HG02938 (cell line): ENCODE measurements at regions not wholly inside any gene's neighbourhood (a gene's known extent, or its start where the extent isn't known, plus 50 kb on each side); places are given as distances from the start of the nearest gene placed in this dataset.

Source experiments
- ATAC-seq: cut with Tn5 transposase; IDR thresholded peaks from one replicate; pipeline ENCODE4 v1.9.1; 2021; ENCODE audit warnings: mild to moderate bottlenecking, moderate library complexity; ENCODE audit not compliant: unreplicated experiment

DNA sequence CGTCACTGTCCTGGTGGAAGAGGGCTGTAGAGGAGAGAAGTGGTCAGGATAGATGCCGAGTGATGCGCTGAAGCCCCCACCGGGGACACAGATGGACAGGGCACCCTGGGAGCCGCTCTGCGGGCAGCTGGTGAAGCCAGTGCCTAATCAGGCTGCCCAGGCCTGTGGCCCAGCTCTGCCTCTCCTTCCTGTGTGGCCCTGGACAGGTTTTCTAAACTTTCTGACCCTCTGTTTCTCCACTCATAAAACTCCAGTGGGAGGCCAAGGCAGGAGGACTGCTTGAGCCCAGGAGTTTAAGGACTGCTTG lies 86.1 kb downstream of the C5orf15 start:
- ATAC-seq, result no peak

DNA sequence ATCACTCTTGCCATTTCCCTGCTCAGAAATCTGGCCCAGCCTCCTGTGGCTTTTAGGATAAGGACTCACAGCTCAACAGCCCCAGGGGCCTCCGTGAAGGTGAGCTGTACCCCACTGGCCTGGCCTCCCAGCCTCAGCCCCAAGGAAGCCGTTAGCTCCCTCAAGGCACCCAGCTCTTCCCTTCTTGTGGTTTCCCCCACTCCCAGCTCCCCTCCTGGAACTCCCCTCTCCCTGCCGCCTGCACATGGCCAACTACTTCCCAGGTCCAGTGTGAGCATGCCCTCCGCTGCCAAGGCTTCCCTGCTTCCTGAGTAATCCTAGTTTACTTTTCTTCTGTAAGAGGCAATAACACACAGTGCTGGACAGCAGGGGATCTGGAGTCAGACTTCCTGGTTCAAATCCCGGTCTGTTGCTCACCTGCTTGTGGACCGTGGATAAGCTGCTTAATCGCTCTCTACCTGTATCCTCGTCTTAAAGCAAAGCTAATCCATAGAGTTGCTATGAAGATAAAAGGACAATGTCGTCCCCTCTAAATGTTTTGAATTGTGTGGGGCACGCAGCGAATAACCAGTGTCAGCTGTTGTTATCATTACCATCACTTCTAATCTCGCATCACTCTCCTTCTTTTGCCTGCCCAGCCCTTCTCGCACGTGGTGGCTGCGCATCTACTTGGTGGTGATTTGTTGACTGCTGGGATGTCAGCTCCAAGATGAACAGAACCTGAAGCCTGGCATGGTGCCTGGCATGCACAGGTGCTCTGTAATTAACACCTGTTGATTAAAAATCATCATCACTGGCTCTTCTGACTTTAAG lies 86.6 kb downstream of the C5orf15 start:
- ATAC-seq, result no peak

DNA sequence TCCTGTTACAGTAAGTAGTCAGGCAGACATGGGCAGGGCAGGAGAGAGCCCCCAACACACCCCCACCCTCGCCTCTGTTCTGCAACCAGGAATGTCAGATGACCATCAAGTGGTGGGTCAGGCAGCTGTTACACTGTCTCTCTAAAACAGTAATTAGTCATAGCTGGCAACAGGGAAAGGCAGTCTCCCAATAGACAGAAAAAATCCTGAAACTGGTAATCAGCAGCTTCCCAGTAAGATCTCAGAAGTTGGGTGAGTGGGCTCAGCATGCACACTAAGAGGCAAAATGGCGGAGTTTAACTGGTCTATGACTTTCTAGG lies 90.2 kb downstream of the C5orf15 start:
- no peak for ATAC-seq

DNA sequence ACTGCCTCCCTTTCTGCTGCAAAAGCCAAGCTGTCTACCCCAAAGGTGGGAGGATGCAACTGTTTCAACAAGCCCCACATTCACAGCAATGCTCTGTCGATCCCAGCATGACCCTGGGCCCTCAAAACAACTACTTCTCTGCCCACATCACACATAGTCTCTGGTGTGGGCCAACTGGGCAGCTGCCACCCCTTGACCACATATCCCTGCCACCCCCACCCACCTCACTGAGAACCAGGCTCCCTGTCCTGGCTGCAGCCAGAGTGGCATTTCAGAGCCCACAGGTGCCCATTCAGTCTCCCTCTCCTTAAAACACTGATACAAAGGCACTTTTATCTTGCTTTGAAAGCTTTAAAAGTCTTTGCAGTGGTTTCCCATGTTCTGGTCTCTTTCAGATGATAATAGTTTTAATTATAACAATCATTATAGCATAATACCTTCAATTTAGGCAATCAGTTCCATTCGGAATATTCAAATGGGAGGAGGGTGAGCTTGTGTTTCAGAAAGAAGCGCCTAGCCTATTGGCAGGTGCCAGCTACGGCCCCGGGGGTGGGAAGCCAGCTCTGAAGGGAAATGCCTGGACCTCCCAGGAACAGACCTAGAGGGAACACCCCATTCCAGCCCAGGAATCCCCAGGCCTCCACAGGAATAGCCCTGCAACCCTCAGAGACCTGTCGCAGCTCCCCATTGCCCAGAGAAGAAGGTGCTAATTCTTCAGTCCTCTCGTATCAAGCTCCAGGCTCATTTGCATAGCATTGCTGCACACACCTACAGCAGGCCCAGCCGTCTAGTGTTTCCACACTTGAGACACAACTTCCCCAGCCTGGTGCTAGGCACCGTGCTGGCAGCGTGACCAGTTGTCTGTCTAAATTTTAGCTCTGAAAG lies 90.8 kb downstream of the C5orf15 start:
- ATAC-seq, result no peak

DNA sequence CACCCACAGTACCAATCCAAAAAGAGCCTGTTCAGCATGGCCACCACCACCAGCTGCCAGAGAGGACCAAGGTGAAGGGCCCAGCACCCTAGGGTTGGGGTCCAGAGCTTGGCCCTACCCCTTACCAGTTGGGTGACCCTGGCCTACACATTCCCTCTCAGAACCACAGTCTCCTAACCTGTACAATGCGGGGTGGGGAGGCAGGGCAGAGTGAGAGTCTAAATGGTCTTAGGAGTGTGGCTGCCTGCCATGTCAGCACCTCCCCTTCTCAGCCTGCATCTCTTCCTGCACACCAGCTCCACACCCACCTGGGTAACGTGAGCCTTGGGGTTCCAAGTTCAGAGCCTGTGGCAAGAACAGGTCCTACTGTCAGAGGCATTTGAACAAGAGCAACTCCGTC lies 92.2 kb downstream of the C5orf15 start:
- no peak for ATAC-seq

DNA sequence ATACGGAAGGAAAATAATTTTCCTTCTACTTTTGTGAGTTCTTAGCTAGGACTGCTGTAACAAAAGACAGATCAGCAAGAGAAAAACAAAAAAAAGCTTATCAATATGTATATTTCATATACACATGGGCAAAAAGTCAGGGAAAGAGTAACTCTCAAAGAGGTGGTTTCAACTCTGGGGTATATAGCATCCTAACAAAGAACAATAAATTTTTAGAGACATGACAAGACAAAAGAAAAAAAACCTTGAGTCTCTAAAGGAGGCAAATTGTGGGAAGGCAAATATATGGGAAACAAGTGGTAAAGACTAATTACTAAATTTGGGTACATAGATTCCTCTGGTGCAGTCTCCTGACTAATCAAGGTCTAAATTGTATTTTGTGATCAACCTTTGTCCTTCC lies 93.2 kb downstream of the C5orf15 start:
- ATAC-seq, result no peak

DNA sequence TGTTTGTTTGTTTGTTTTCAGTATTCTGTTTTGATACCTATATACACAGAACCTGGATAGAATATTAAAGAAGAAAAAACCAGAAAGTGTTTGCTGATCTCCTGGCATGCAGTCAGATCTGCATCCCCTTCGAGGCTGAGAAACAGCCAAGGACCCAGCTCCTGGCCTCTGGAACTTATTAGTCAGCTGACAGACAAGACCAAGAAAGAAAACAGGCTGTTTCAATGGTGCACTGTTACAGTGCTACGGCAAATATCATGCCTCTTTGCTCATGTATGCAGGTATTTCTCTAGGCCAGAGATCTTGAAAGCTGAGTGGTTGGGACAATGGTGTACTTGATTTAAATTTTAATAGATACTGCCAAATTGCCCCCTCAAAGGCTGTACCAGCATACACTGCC lies 95.0 kb downstream of the C5orf15 start:
- no peak for ATAC-seq

DNA sequence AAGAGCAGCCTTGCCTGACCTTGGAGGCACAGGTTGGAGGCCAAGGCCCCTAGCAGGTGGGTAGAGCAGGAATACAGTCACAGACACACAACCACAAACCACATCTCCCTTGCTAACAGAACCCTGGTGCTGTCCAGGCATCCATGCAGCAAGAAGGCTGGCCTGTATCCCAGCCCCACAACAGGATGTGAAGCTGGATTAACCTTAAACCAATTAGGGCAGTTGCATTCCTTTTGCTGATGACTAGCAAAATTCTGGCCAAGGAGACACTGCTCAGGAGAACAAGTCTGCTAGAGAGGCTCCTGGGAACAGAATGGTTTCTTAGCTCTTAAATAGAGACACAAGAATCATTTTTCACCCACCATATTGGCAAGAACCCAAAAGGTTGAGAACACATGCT lies 97.8 kb downstream of the C5orf15 start:
- ATAC-seq, result no peak

DNA sequence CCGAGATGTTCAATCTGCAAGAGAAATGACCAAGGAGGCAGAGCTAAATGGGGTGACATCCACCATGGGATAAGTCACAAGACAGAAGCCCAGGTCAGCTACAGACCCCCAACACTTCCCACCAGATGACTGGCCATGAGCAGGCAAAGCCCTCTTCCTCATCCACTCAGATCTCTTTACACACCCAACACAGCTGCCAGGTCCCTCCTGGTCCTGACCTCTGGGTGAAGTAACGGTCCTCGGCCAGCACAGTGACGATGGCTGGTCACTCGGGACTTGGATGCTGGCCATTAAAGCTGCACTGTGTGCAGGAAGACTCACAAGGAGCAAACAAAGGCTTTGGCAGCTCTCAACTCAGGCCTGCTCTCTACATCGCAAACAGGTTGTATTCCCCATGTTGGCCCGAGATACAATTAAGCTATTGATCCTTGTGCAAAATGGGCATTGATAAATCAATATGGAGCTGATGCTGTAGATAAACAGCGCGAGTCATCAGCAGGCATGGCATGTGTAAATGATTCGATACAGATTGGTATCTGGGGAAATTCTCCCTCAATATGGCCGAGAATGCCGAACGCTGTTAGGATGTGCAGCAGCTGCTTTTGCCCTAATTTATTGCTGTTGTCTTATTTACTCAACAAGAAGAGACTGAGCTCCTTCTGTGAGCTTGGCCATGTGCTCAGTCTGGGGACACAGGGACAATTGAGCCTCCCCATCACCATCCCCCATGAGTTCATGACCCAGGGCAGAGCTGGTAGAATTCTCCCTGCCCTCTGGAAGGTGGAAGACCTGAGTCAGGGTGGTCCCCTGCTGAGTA lies 98.7 kb downstream of the C5orf15 start:
- no peak for ATAC-seq

DNA sequence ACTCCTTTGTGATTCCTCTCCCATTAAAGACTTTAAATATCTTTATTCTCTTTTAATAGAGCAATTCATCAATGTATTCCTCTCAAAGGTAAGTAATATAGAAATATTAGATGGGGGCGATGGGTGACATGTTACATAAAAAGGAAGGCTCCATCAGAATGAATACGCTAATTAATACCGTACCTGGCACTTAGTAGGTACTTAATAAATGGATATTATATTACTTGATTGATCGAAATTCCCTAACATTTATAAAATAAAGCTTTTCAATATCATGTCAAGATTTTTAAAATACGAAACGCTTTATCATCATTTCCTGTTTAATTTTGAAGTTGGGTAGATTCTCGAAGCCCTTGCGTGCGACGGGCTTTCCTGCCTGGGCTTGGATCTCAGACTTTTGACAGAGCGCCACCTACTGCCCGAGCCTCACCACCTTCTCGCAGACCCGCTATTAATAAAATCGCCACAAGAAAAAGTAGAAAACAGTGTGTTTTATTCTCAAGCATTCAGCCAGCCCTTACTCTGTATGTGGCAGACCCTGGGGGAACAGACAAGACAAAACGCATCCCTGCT lies 99.4 kb downstream of the C5orf15 start:
- peak; percentile 51 for ATAC-seq

DNA sequence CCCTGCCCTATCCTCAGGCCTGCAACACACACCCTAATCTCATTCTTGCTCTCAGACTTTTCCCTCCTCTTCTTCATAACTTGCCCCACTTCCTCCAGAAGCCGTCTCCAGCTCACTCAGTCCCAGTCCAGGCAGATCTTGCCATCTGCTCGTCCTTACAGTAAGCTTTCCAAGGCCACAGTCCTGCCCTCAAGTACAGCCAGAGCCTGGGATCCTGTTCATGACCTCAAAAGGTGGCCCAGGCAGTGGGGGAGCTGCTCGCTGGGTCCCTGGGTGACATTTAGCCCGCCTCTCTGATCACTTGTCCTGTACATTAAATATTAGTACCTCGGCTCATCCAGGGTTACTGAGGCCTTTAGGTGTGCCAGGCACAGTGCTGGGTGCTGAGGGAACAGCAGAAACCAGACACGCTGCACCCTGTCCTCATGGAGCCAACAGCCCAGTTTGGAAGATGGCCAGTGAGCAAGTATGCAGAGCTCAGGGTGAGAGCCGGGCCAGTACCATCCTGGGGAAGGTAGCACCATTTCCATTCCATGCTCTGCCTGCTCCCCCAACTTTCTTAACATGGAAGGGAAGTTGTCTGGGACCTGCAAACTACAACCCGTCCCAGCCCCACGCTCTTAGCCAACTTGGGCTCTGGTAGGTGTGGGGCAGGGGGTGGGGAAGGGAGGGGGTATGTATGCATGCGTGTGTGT lies 100.4 kb downstream of the C5orf15 start:
- ATAC-seq, result no peak

DNA sequence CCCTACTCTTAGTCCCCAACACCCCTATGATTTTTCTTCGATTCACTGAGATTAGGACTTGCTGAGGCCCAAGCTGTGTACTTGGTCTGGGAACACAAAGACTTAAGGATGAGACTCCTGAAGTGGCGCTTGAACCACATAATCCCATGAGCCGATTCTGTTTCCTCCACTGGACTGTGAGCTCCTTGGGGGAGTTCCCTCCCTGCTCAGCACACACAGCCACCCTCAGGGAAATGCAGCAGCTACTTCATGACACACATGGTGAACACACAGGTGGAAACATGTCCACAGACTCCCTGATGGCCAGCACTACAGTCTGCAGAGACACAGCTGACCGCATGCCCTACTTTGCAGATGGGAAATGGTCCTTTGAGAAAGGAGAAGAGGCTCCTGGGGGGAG lies 101.1 kb downstream of the C5orf15 start:
- ATAC-seq, result no peak

DNA sequence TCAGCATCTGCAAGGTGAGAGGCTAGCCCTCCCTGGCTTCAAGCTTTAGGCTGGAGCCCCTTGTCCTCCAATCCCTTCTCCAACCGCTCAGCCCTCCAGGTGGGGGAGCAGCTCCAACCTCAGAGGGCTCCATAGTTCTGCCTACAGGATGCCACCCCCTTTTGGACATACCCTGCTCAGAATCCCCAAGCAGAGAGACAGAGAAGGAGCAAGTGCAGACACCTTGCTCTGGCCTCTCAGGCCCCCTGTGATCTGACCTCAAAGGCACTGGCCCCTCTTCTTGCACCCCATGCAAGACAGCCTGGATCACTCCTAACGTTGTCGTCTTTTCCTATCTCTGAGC lies 101.6 kb downstream of the C5orf15 start:
- ATAC-seq, result no peak

DNA sequence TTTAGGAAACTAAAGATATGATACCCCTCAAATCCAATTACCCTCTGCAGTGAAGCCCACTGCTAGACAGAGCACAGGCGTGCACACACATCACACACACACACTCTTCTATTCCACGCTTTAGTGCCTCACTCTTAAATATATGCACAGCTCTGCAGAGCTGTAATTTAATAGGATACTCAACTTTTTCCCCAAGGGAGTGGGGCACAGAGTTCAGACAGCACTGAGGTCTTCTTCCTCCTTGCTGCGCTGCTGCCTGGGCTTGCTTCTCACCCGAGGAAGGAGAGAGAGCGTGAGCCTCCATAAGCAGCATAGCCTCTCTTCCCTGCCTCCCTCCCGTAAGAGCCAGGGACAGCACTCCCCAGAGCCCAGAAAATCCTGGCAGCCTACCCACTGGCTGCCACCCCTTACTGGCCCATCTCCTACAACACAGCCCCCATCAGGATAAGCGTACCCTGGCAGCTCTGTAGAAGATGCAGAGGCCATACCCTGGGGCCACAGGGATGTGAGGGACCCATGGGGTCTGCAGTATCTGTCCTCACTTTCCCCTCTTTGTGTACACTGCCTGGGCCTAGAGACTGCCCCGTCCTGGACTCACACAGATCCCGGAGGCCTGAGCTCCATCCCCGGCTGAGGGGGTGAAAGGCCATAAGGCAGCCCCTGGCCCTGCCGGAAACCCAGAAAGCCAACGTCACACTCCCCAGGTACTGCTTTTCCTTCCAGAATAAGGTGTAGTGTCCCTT lies 102.1 kb downstream of the C5orf15 start:
- no peak for ATAC-seq

DNA sequence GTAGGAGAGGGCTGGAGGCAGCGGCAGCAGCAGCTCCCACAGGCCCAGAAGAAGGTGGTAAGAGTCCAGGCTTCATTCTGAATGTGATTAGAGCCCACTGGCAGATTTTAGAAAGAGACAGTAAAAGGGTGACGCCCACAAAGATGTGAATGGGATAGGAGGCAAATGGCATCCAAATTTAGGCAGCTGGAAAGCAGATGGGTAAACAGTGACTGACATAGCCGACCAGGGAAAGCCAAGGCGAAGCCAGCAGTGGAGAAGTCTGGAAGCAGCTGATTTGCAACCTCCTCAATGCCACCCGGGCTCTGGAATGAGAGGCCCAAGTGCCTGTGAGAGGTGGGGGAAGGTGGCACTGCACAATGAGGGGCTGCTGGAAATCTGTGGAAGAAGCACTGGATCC lies 103.3 kb downstream of the C5orf15 start:
- ATAC-seq, result no peak

DNA sequence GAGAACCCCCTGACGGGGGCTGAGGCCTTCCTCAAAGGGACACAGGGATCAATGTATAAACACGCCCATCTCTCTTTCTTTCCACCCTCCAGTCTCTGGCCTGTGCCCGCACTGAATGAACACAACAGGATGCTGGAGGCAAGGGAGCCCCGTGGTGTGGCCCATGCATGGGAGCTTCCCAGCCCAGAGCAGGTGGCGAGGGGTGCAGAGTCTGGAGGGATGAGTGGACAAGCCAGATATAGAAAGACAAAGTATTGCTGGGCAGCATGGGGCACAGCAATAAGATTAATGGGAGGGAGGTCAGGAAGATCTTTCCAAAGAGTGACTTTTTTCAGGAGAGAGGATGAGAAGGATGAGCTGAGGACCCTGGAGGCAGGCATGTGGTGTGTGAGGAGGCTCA lies 103.7 kb downstream of the C5orf15 start:
- no peak for ATAC-seq

DNA sequence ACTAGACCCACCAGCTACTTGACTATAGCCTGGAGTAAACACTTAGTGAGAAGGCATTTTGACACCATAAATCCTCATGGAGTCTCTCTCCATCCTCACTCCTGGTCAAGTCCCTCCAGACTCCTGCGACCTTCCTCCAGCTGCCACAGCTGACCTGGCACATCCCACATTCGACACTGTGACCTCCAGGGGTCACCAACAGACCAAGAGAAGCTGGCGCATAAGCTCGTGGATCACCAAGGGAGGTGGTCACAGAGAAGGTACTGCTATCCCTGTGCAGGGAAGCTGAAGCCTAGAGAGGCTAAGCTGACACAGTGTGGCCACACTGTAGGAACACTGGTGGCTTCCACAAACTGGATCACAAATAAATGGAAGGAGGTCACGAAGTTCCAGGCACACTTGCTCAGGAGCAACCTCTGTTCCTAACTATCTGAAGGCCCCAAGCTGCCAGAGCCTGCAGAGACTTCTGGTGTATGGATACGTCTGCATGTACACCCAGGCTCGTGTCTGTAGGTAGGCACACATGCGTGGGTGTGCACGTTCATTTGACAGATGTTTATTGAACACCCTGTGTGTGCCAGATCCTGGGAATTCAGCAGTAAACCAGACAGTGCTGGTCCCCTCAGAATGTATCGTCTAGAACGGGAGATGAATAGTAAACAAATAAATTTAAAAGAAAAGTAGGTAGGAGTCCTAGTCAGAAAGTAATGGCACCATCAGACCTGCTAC lies 104.4 kb downstream of the C5orf15 start:
- no peak for ATAC-seq

DNA sequence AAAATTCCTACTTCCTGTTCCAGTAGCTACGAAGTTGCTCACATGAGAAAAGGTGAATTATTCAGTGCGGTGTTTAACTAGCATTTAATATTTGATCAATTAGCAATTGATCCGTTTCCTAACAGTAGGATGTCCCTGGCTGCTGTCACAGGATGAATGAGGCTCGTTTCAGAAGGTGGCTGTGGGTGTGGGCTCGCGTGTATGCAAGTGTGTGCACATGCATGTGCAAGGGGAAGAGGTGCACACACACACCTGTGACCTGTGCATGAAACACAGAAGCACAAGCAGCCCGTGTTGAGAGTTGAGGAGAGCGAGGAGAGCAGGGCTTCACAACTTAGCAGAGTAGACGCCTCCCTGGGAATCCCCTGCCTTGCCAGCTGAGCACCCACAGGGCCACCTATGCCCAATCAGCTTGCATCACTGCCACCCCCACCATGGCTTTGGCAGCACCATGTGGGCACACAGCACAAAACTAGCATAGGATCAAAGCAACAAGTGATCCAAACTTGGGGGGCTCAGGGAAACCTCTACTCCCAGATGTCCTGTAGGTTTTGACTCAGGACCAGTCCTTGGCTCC lies 107.2 kb downstream of the C5orf15 start:
- no peak for ATAC-seq

DNA sequence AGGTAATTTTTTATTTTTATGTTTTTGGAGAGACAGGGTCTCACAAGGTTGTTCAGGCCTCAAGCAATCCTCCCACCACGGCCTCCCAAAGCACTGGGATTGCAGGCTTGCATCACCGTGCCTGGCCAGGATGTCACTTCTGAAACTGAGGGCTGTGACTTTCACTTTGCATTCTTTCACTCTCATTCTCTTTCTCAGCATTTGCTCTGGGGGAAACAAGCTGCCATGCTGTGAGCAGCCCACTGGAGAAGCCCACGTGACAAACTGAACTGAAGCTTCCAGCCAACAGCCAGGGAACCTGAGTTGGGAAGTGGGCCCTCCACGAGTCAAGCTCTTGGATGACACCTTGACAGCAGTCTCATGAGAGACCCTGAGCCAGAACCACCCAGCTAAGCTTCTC lies 109.4 kb downstream of the C5orf15 start:
- no peak for ATAC-seq
